Activated CD8-positive, alpha-beta memory T cell treated with anti-CD3 and anti-CD28 coated beads, Interleukin-2, amount 50 U/mL, for 1 hour (primary cell): ENCODE measurements at regions not wholly inside any gene's neighbourhood (a gene's known extent, or its start where the extent isn't known, plus 50 kb on each side); places are given as distances from the start of the nearest gene placed in this dataset.

Experiments
- DNase-seq: peaks from one replicate; pipeline ENCODE4 v3.0.0-alpha.2; 2020; ENCODE audit errors: extremely low read depth

- no peak for DNase-seq
Observed at GRCh38 chr13:22422712-22423111, 751.8 kb downstream of the FGF9 start.

GRCh38 chr13:22423261-22423660, 752.4 kb downstream of the FGF9 start:
- DNase-seq: no peak

- DNase-seq: no peak
Observed at GRCh38 chr13:22425087-22425486, 754.2 kb downstream of the FGF9 start.

- no peak for DNase-seq
Observed at GRCh38 chr13:22427066-22427465, 753.7 kb upstream of the SGCG start.

GRCh38 chr13:22427783-22428182, 753.0 kb upstream of the SGCG start:
- no peak for DNase-seq

GRCh38 chr13:22428188-22428828, 752.5 kb upstream of the SGCG start:
- no peak for DNase-seq

GRCh38 chr13:22432690-22433089, 748.1 kb upstream of the SGCG start:
- DNase-seq: no peak

- DNase-seq: no peak
Observed at GRCh38 chr13:22447132-22447886, 733.5 kb upstream of the SGCG start.

- DNase-seq: no peak
Observed at GRCh38 chr13:22449251-22449650, 731.5 kb upstream of the SGCG start.

- DNase-seq: no peak
Observed at GRCh38 chr13:22451327-22451741, 729.4 kb upstream of the SGCG start.

- DNase-seq: no peak
Observed at GRCh38 chr13:22454586-22454985, 726.2 kb upstream of the SGCG start.

GRCh38 chr13:22455036-22455435, 725.7 kb upstream of the SGCG start:
- no peak for DNase-seq

GRCh38 chr13:22461854-22462490, 718.8 kb upstream of the SGCG start:
- DNase-seq: no peak

GRCh38 chr13:22463089-22463488, 717.7 kb upstream of the SGCG start:
- no peak for DNase-seq

GRCh38 chr13:22468045-22468444, 712.7 kb upstream of the SGCG start:
- DNase-seq: no peak

- DNase-seq: no peak
Observed at GRCh38 chr13:22468824-22469223, 712.0 kb upstream of the SGCG start.

- DNase-seq: no peak
Observed at GRCh38 chr13:22469452-22469851, 711.3 kb upstream of the SGCG start.

GRCh38 chr13:22470075-22470474, 710.7 kb upstream of the SGCG start:
- DNase-seq: no peak

- no peak for DNase-seq
Observed at GRCh38 chr13:22482496-22483000, 698.2 kb upstream of the SGCG start.

- DNase-seq: no peak
Observed at GRCh38 chr13:22483276-22483675, 697.5 kb upstream of the SGCG start.

- DNase-seq: no peak
Observed at GRCh38 chr13:22486490-22486889, 694.3 kb upstream of the SGCG start.

GRCh38 chr13:22487932-22488331, 692.8 kb upstream of the SGCG start:
- no peak for DNase-seq

- DNase-seq: no peak
Observed at GRCh38 chr13:22489771-22490170, 691.0 kb upstream of the SGCG start.
